ENCODE measurements at regions not wholly inside any gene's neighbourhood (a gene's known extent, or its start where the extent isn't known, plus 50 kb on each side); places are given as distances from the start of the nearest gene placed in this dataset.
A peak's percentile ranks its signal among the peaks of the same experiment; 100 is the strongest.

GRCh38 chr5:4363045-4363444 lies 767.4 kb downstream of the IRX1 start (continued):
- no peak for TF ChIP-seq STAT1 (IDR thresholded peaks at IDR 0.05; ENCODE audit: unreplicated experiment)
- TF ChIP-seq EZH2 (IDR thresholded peaks at IDR 0.05; ENCODE audit: low read depth, unreplicated experiment): no peak

- Histone ChIP-seq H3K79me2 (replicated peaks; ENCODE audit: insufficient read depth) (no peaks in the 10 kb centered on the region), H3F3A (replicated peaks; ENCODE audit: low read depth) (no peaks in the 10 kb centered on the region), H3K4me1 (ENCODE audit: insufficient read depth) (no peaks in the 10 kb centered on the region), H2AFZ (peak overlapping the region; percentile 52; the same call in 1 of the 2 replicates), H3K27me3 (ENCODE audit: insufficient read depth) (no peaks in the 10 kb centered on the region), H4K20me1 (replicated peaks; ENCODE audit: insufficient read depth) (no peaks in the 10 kb centered on the region), H3K9me2 (ENCODE audit: insufficient read depth) (no peaks in the 10 kb centered on the region; the same call in 1 of the 2 replicates), H3K4me2 (no peak overlapping the region), H3K4me3 (no peak overlapping the region), H3K27ac (ENCODE audit: low read depth) (no peak overlapping the region), H3K36me3 (ENCODE audit: insufficient read depth) (no peaks in the 10 kb centered on the region)
- Mint-ChIP-seq H3K27ac (no peak overlapping the region), H3K4me1 (no peaks in the 10 kb centered on the region), H3K36me3 (ENCODE audit: low read depth) (no peaks in the 10 kb centered on the region), H3K27me3 (ENCODE audit: insufficient read depth, low read depth, poor library complexity) (no peaks in the 10 kb centered on the region), H3K4me3 (no peak overlapping the region), H3K9me3 (no peaks in the 10 kb centered on the region)
- TF ChIP-seq ETS1 (IDR thresholded peaks at IDR 0.05): no peak
- no peak for TF ChIP-seq EZH2phosphoT487 (IDR thresholded peaks at IDR 0.05; ENCODE audit: unreplicated experiment)
- no peak for TF ChIP-seq JUNB (IDR thresholded peaks at IDR 0.05; ENCODE audit: unreplicated experiment)
- no peak for TF ChIP-seq REST (IDR thresholded peaks at IDR 0.05; ENCODE audit: unreplicated experiment)
- no peak for TF ChIP-seq CTCF (conservative IDR thresholded peaks at IDR 0.05; ENCODE audit: low read depth in 2 of 2)
- TF ChIP-seq ZNF331 (CRISPR knock-in tag; IDR thresholded peaks at IDR 0.05; ENCODE audit: low read depth): no peak
- no peak for TF ChIP-seq ZNF114 (CRISPR knock-in tag; IDR thresholded peaks at IDR 0.05)
- TF ChIP-seq STAT1 (IDR thresholded peaks at IDR 0.05; ENCODE audit: unreplicated experiment): no peak
- TF ChIP-seq POLR2AphosphoS5 (IDR thresholded peaks at IDR 0.05; ENCODE audit: low read depth): no peak
- no peak for TF ChIP-seq CREB1 (CRISPR knock-in tag; IDR thresholded peaks at IDR 0.05; ENCODE audit: low read depth)
- TF ChIP-seq EZH2 (IDR thresholded peaks at IDR 0.05; ENCODE audit: low read depth, unreplicated experiment): no peak
- no peak for TF ChIP-seq ZNF462 (CRISPR knock-in tag; IDR thresholded peaks at IDR 0.05)
- TF ChIP-seq NANOG (IDR thresholded peaks at IDR 0.05; ENCODE audit: borderline replicate concordance): no peak
- ATAC-seq (no peak), DNase-seq (ENCODE audit: low spot score) (no peak)
Observed at GRCh38 chr5:4366628-4367027, 771.0 kb downstream of the IRX1 start.

Measured in GM23338 (cell line).